Esophagus muscularis mucosa (tissue), 3 donors: ENCODE measurements at regions not wholly inside any gene's neighbourhood (a gene's known extent, or its start where the extent isn't known, plus 50 kb on each side); places are given as distances from the start of the nearest gene placed in this dataset.

Source experiments
- CTCF ChIP-seq, 3 experiments: fragments of 200-600 bp in 2 of 3; fragments of 450-650 bp in 1 of 3; sonication (generic) in 2 of 3; IDR thresholded peaks; one replicate each; pipeline ENCODE4 v1.5.1; 2017 to 2019; ENCODE audit warnings: antibody characterized with exemption in 3 of 3, mild to moderate bottlenecking in 2 of 3, moderate library complexity in 1 of 3
- POLR2AphosphoS5 ChIP-seq, 2 donors: sonication (generic); formaldehyde crosslinking; IDR thresholded peaks; one replicate each; pipeline ENCODE4 v1.6.1; 2017; ENCODE audit warnings: antibody characterized with exemption in 2 of 2

- TF ChIP-seq CTCF (IDR thresholded peaks at IDR 0.05) (no peak), POLR2AphosphoS5 (IDR thresholded peaks at IDR 0.05) (no peak)
Measured at GRCh38 chr6:27617046-27617687, 144.3 kb upstream of the ZNF184 start.
